HepG2 (cell line): ENCODE measurements at regions not wholly inside any gene's neighbourhood (a gene's known extent, or its start where the extent isn't known, plus 50 kb on each side); places are given as distances from the start of the nearest gene placed in this dataset.

Experiments used
- ATAC-seq: fragments of 200-7000 bp; cut with Tn5 transposase; 3 replicates; pipeline ENCODE4 v1.9.1; 2020; ENCODE audit warnings: mild to moderate bottlenecking, moderate library complexity
- BruUV-seq: library from RNA; stranded (reverse); fragments of 400-500 nt; replicated peaks from 2 replicates; lab custom pipeline; 2021; lab: Mats Ljungman, UMichigan
- CTCF ChIA-PET: fragments of 300-600 bp; formaldehyde crosslinking; extraction: SDS; loops from one replicate; lab custom pipeline; 2021; ENCODE audit warnings: low total read pairs, inconsistent platforms, low intra/inter-chr PET ratio; lab: Yijun Ruan, JAX
- POLR2A ChIA-PET: fragments of 350-600 bp; sonication (Branson Sonifier 250); formaldehyde crosslinking; loops from one replicate; lab custom pipeline; 2020; ENCODE audit warnings: antibody characterized with exemption, inconsistent platforms; lab: Yijun Ruan, JAX
- DNase-seq: peaks from one replicate; pipeline ENCODE4 v3.0.0-alpha.2; 2015; ENCODE audit warnings: low spot score
- FAIRE-seq: peaks from 3 replicates; lab custom pipeline; 2011; peaks lifted over from hg19 to GRCh38; lab: Jason Lieb, UNC
- H2AFZ ChIP-seq: one replicate; pipeline ENCODE4 v1.6.1; 2011; ENCODE audit warnings: low read length, inconsistent platforms
- H3K27ac ChIP-seq: fragments of 300-600 bp; 3 replicates; pipeline ENCODE4 v1.8.0; 2011; ENCODE audit warnings: mixed run types, mild to moderate bottlenecking, mixed read lengths, low read length, inconsistent platforms; ENCODE audit not compliant: insufficient read depth; ENCODE audit errors: extremely low read length
- H3K27me3 ChIP-seq, 2 experiments: fragments of 200-600 bp in 1 of 2; 2 replicates in 1 of 2; 3 replicates in 1 of 2; pipeline versions ENCODE4 v1.6.0 to v1.8.0; 2011; ENCODE audit warnings: low read length in 2 of 2, mild to moderate bottlenecking in 2 of 2, moderate library complexity in 2 of 2, inconsistent platforms in 1 of 2; ENCODE audit not compliant: insufficient read depth in 2 of 2, control insufficient read depth in 1 of 2
- H3K36me3 ChIP-seq, 2 experiments: fragments of 200-600 bp in 1 of 2; replicated peaks in 1 of 2; 2 replicates in 1 of 2; 3 replicates in 1 of 2; pipeline versions ENCODE4 v1.5.1 to v1.8.0; 2011; ENCODE audit warnings: low read length in 2 of 2, inconsistent platforms in 1 of 2; ENCODE audit not compliant: insufficient read depth in 2 of 2, control insufficient read depth in 1 of 2
- H3K4me1 ChIP-seq: 2 replicates; pipeline ENCODE4 v1.5.1; 2012; ENCODE audit warnings: low read length, inconsistent platforms; ENCODE audit not compliant: insufficient read depth
- H3K4me2 ChIP-seq: 2 replicates; pipeline ENCODE4 v1.6.0; 2011; ENCODE audit warnings: low read depth, low read length, inconsistent platforms
- H3K4me3 ChIP-seq, 3 experiments: fragments of 200-600 bp in 1 of 3; sonication (generic), shearing (Covaris generic) in 1 of 3; replicated peaks in 1 of 3; 2 replicates each; pipeline ENCODE4 v1.5.1; 2011 to 2016; ENCODE audit warnings: low read length in 3 of 3, inconsistent platforms in 2 of 3, low read depth in 2 of 3, mild to moderate bottlenecking in 2 of 3, control low read depth in 1 of 3, mixed read lengths in 1 of 3; ENCODE audit not compliant: insufficient read depth in 1 of 3
- H3K79me2 ChIP-seq: one replicate; pipeline ENCODE4 v1.6.1; 2011; ENCODE audit warnings: low read length, inconsistent platforms; ENCODE audit not compliant: insufficient read depth
- H3K9ac ChIP-seq: 2 replicates; pipeline ENCODE4 v1.6.0; 2011; ENCODE audit warnings: mild to moderate bottlenecking, low read depth, low read length, inconsistent platforms; ENCODE audit not compliant: insufficient read depth
- H3K9me3 ChIP-seq: 2 replicates; pipeline ENCODE4 v1.5.1; 2012; ENCODE audit warnings: mild to moderate bottlenecking, low read length
- H4K20me1 ChIP-seq: 2 replicates; pipeline ENCODE4 v1.6.0; 2011; ENCODE audit warnings: inconsistent platforms, mild to moderate bottlenecking, low read length, moderate library complexity; ENCODE audit not compliant: insufficient read depth
- ATF7 ChIP-seq, 2 experiments: fragments of 450-650 bp in 1 of 2; sonication (generic) in 1 of 2; formaldehyde crosslinking in 1 of 2; IDR thresholded peaks; 2 replicates each; pipeline versions ENCODE4 v1.4.0 to v1.6.1; 2016 to 2020; ENCODE audit warnings: antibody characterized with exemption in 1 of 2, mild to moderate bottlenecking in 1 of 2, missing genetic modification reagents in 1 of 2
- HDAC6 ChIP-seq: fragments of 200-600 bp; sonication (generic); IDR thresholded peaks from 2 replicates; pipeline ENCODE4 v1.7.0; 2017; ENCODE audit warnings: mild to moderate bottlenecking, antibody characterized with exemption, low read length, low read depth
- HMG20B ChIP-seq: conservative IDR thresholded peaks from 2 replicates; pipeline ENCODE4 v1.6.1; 2016; ENCODE audit warnings: missing genetic modification reagents, missing compliant biosample characterization
- MTA1 ChIP-seq: sonication (generic); formaldehyde crosslinking; IDR thresholded peaks from 2 replicates; pipeline ENCODE4 v1.4.0; 2020; ENCODE audit warnings: missing genetic modification reagents, mild to moderate bottlenecking, borderline replicate concordance
- PRMT3 ChIP-seq: sonication (generic); formaldehyde crosslinking; IDR thresholded peaks from 2 replicates; pipeline ENCODE4 v1.8.1; 2022; ENCODE audit warnings: low read depth, mild to moderate bottlenecking, moderate library complexity, missing genetic modification reagents, borderline replicate concordance
- STAT6 ChIP-seq: sonication (generic); formaldehyde crosslinking; IDR thresholded peaks from 2 replicates; pipeline ENCODE4 v1.4.0; 2020; ENCODE audit warnings: missing genetic modification reagents, mild to moderate bottlenecking, borderline replicate concordance
- TFDP2 ChIP-seq: sonication (generic); formaldehyde crosslinking; IDR thresholded peaks from 2 replicates; pipeline ENCODE4 v1.4.0; 2020; ENCODE audit warnings: missing genetic modification reagents
- ZNF597 ChIP-seq: sonication (generic); formaldehyde crosslinking; IDR thresholded peaks from 2 replicates; pipeline ENCODE4 v1.5.0; 2020; ENCODE audit warnings: missing genetic modification reagents
- WGBS: methylation state at CpG from one replicate; pipeline ENCODE4 v1.1.6; 2017; ENCODE audit warnings: low lambda C conversion rate; 5-methylcytosine and 5-hydroxymethylcytosine counted together
- in situ Hi-C: cut with HindIII; loops from 2 replicates; pipeline ENCODE4 v1.10.0; 2017; ENCODE audit warnings: low pct_unique_long_range_greater_than_20kb; ENCODE audit not compliant: extremely low pct_ligation_motif_present
- intact Hi-C: fragments of 100-400 bp; cut with micrococcal nuclease; formaldehyde crosslinking; loops from one replicate; pipeline ENCODE4 v1.10.0; 2022; ENCODE audit not compliant: unreplicated experiment

GRCh38 chr3:146883288-146883687, 278.1 kb upstream of the PLSCR5 start:
- Histone ChIP-seq H4K20me1 (no peaks in the 10 kb centered on the region), H3K27me3 (no peaks in the 10 kb centered on the region; a peak in 1 of 5 replicates), H3K9ac (no peak overlapping the region), H3K9me3 (no peaks in the 10 kb centered on the region), H3K4me1 (no peaks in the 10 kb centered on the region), H2AFZ (no peak overlapping the region), H3K79me2 (no peaks in the 10 kb centered on the region), H3K27ac (no peak overlapping the region), H3K4me3 (no peak overlapping the region), H3K4me2 (no peak overlapping the region), H3K36me3 (no peaks in the 10 kb centered on the region)
- in situ Hi-C loops = no loop called here
- DNase-seq (no peak), ATAC-seq (no peak), FAIRE-seq (no peak)
- CTCF ChIA-PET = no interaction called here
- POLR2A ChIA-PET = no interaction called here
- intact Hi-C loops = no loop called here
- BruUV-seq = no TSS peak
- WGBS = 0% methylated on average over 1 of the region's 1 CpG
- TF ChIP-seq ATF7 (IDR thresholded peaks at IDR 0.05) = no peak
- no peak for TF ChIP-seq ATF7 (CRISPR knock-in tag; IDR thresholded peaks at IDR 0.05)
- TF ChIP-seq PRMT3 (CRISPR knock-in tag) = no peak
- TF ChIP-seq TFDP2 (CRISPR knock-in tag) = no peak
- TF ChIP-seq ZNF597 (CRISPR knock-in tag) = no peak
- TF ChIP-seq HDAC6 = no peak
- no peak for TF ChIP-seq MTA1 (CRISPR knock-in tag)
- no peak for TF ChIP-seq HMG20B
- TF ChIP-seq STAT6 = no peak
